Suprapubic skin (tissue), 4 donors: ENCODE measurements at regions not wholly inside any gene's neighbourhood (a gene's known extent, or its start where the extent isn't known, plus 50 kb on each side); places are given as distances from the start of the nearest gene placed in this dataset.

Experiments used
- EP300 ChIP-seq: sonication (generic); formaldehyde crosslinking; IDR thresholded peaks from one replicate; pipeline ENCODE4 v1.6.1; 2017; ENCODE audit warnings: antibody characterized with exemption
- POLR2AphosphoS5 ChIP-seq, 3 donors: sonication (generic); formaldehyde crosslinking; IDR thresholded peaks; one replicate each; pipeline ENCODE4 v1.6.1; 2017; ENCODE audit warnings: antibody characterized with exemption in 3 of 3
- TF ChIP-seq, protein P1 (sequence below), 2 donors: fragments of 200-600 bp in 1 of 2; fragments of 450-650 bp in 1 of 2; sonication (generic) in 1 of 2; IDR thresholded peaks; one replicate each; pipeline ENCODE4 v1.5.1; 2016 to 2019; ENCODE audit warnings: antibody characterized with exemption in 2 of 2, mild to moderate bottlenecking in 1 of 2, moderate library complexity in 1 of 2

DNA sequence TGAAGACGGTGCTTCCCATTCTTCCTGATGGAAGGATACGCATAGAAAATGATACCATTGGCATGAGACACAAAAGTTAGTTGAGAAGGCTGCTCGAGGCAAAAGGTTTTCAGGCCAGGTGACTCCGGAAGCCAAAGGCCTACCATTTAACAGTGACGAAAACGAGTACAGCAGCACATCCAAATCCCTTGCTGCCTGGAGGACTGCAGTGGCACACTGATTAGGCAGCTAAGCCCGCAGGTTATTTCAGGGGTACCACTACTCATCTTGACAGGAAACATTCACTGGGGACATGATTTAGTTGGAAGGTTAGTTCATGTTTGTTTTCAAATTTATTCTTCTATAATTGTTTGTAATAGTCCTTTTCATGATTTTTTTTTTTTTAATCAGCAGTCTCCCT is 59.9 kb upstream of the BCHE start:
- TF ChIP-seq, protein P1, sequence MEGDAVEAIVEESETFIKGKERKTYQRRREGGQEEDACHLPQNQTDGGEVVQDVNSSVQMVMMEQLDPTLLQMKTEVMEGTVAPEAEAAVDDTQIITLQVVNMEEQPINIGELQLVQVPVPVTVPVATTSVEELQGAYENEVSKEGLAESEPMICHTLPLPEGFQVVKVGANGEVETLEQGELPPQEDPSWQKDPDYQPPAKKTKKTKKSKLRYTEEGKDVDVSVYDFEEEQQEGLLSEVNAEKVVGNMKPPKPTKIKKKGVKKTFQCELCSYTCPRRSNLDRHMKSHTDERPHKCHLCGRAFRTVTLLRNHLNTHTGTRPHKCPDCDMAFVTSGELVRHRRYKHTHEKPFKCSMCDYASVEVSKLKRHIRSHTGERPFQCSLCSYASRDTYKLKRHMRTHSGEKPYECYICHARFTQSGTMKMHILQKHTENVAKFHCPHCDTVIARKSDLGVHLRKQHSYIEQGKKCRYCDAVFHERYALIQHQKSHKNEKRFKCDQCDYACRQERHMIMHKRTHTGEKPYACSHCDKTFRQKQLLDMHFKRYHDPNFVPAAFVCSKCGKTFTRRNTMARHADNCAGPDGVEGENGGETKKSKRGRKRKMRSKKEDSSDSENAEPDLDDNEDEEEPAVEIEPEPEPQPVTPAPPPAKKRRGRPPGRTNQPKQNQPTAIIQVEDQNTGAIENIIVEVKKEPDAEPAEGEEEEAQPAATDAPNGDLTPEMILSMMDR (IDR thresholded peaks at IDR 0.05) = no peak
- TF ChIP-seq EP300 (no peak), POLR2AphosphoS5 (IDR thresholded peaks at IDR 0.05) (no peak)
